Uterus (tissue), 2 donors: ENCODE measurements at regions not wholly inside any gene's neighbourhood (a gene's known extent, or its start where the extent isn't known, plus 50 kb on each side); places are given as distances from the start of the nearest gene placed in this dataset.

ENCODE experiments used
- POLR2A ChIP-seq, 2 donors: fragments of 450-650 bp; IDR thresholded peaks; one replicate each; pipeline ENCODE4 v1.6.1; 2016; ENCODE audit warnings: antibody characterized with exemption in 2 of 2, mild to moderate bottlenecking in 1 of 2, moderate library complexity in 1 of 2
- TF ChIP-seq, protein P1 (sequence below), 4 experiments: fragments of 200-600 bp in 2 of 4; fragments of 450-650 bp in 2 of 4; sonication (generic) in 2 of 4; IDR thresholded peaks; one replicate each; pipeline ENCODE4 v1.5.1; 2016 to 2019; ENCODE audit warnings: antibody characterized with exemption in 4 of 4, mild to moderate bottlenecking in 2 of 4, moderate library complexity in 1 of 4

DNA sequence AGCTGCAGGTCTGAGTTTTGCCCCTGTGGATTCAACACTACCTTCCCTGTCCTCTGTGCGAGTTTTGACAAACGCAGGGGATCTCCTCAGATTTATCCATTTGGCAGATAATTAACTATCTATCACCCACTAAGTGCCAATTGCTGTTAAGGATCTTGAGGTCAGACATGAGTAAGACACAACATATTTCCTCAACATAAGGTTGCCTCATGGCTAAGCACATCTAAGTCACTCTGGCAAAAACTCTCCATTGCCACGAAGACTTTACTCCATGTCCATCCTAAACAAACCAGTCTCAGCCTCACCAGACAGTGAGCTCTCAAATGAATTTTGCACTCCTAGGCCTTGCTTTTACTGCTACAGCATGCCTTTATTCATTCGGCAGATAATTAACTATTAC, 408.4 kb downstream of the MAFB start:
- TF ChIP-seq, protein P1, sequence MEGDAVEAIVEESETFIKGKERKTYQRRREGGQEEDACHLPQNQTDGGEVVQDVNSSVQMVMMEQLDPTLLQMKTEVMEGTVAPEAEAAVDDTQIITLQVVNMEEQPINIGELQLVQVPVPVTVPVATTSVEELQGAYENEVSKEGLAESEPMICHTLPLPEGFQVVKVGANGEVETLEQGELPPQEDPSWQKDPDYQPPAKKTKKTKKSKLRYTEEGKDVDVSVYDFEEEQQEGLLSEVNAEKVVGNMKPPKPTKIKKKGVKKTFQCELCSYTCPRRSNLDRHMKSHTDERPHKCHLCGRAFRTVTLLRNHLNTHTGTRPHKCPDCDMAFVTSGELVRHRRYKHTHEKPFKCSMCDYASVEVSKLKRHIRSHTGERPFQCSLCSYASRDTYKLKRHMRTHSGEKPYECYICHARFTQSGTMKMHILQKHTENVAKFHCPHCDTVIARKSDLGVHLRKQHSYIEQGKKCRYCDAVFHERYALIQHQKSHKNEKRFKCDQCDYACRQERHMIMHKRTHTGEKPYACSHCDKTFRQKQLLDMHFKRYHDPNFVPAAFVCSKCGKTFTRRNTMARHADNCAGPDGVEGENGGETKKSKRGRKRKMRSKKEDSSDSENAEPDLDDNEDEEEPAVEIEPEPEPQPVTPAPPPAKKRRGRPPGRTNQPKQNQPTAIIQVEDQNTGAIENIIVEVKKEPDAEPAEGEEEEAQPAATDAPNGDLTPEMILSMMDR (IDR thresholded peaks at IDR 0.05) = no peak
- TF ChIP-seq POLR2A (IDR thresholded peaks at IDR 0.05) = no peak
